Hepatic stellate cell (primary cell): ENCODE measurements at regions not wholly inside any gene's neighbourhood (a gene's known extent, or its start where the extent isn't known, plus 50 kb on each side); places are given as distances from the start of the nearest gene placed in this dataset.

Experiments
- DNase-seq: peaks from one replicate; pipeline ENCODE4 v3.0.0; 2011; ENCODE audit warnings: low spot score

- DNase-seq, result no peak
Observed at GRCh38 chr6:43903739-43904290, 133.8 kb downstream of the VEGFA start.

GRCh38 chr6:43901733-43902230, 131.8 kb downstream of the VEGFA start:
- DNase-seq, result no peak

- DNase-seq, result no peak
Observed at GRCh38 chr6:43900916-43901732, 131.1 kb downstream of the VEGFA start.

GRCh38 chr6:43900560-43900915, 130.5 kb downstream of the VEGFA start:
- no peak for DNase-seq

GRCh38 chr6:43899830-43900229, 129.8 kb downstream of the VEGFA start:
- DNase-seq, result no peak

GRCh38 chr6:43898358-43899131, 128.5 kb downstream of the VEGFA start:
- no peak for DNase-seq

GRCh38 chr6:43897571-43898302, 127.7 kb downstream of the VEGFA start:
- no peak for DNase-seq

GRCh38 chr6:43896329-43897255, 126.6 kb downstream of the VEGFA start:
- DNase-seq, result no peak

GRCh38 chr6:43895656-43896328, 125.8 kb downstream of the VEGFA start:
- DNase-seq, result no peak

- no peak for DNase-seq
Observed at GRCh38 chr6:43893073-43893472, 123.1 kb downstream of the VEGFA start.

- no peak for DNase-seq
Observed at GRCh38 chr6:43891072-43891870, 121.3 kb downstream of the VEGFA start.

- no peak for DNase-seq
Observed at GRCh38 chr6:43890197-43891062, 120.4 kb downstream of the VEGFA start.

GRCh38 chr6:43887906-43888683, 118.1 kb downstream of the VEGFA start:
- DNase-seq, result no peak

GRCh38 chr6:43887340-43887858, 117.4 kb downstream of the VEGFA start:
- no peak for DNase-seq

- no peak for DNase-seq
Observed at GRCh38 chr6:43886717-43887339, 116.8 kb downstream of the VEGFA start.

- no peak for DNase-seq
Observed at GRCh38 chr6:43886067-43886461, 116.1 kb downstream of the VEGFA start.

- DNase-seq, result no peak
Observed at GRCh38 chr6:43885399-43886066, 115.5 kb downstream of the VEGFA start.
